Bone marrow (tissue), 2 donors: ENCODE measurements at regions not wholly inside any gene's neighbourhood (a gene's known extent, or its start where the extent isn't known, plus 50 kb on each side); places are given as distances from the start of the nearest gene placed in this dataset.

Experiments
- DNase-seq, 2 donors: peaks; one replicate each; lab custom pipeline; 2025; lab: John Stamatoyannopoulos, UW

DNA sequence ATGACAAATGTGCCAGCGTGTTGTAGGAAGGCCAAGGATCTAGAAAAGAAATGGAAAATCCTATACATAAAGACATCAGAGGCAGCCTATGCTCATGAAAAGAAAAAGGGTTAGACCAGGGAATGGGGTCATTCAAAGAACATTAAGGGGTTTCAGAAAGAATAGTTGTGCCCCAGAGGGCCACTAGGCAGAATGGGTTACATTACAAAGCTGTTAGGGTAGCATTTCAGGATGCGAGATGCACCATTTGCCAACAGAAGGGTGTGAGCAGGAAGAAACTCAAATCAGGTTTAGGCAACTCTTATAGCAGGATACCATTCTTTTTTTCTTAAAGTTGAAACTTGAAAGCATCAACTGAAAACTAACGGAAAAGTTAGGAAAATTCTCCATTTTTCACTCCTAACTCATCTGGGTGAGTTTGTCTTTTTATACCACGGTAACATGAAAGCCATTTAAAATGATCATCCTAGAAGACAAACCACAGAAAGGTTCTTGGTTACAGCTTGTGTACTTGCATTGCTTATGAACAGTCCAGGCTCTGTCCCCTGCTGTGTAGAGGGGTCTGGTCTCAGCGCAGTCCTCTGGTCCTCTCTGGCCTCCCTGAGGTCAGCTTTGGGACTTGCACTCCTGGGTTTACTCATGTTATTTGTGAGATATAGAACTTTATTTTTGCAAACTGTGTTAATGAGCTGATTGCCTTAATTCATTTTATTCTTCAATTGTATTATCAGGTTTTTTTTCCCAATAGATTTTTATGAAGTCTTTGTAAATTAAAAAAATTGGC, 209.1 kb downstream of the DACT1 start:
- DNase-seq, result no peak

DNA sequence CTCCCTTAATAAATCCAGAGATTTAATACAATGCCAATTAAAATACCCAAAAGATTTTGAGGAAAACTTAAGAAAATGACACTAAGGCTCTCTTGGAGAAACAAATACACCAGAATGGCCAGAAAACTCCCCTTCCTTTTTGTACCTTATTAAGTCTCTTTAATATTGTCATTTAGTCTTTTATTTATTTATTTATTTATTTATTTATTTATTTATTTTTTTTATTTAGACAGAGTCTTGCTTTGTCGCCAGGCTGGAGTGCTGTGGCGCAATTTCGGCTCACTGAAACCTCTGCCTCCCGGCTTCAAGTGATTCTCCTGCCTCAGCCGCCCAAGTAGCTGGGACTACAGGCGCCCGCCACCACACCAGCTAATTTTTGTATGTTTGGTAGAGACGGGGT, 210.6 kb downstream of the DACT1 start:
- no peak for DNase-seq

GRCh38 chr14:58849601-58850000, 211.8 kb downstream of the DACT1 start:
- DNase-seq, result no peak

- DNase-seq, result no peak
Observed at GRCh38 chr14:58850011-58850410, 212.2 kb downstream of the DACT1 start.

- no peak for DNase-seq
Observed at GRCh38 chr14:58861586-58861985, 223.8 kb downstream of the DACT1 start.

DNA sequence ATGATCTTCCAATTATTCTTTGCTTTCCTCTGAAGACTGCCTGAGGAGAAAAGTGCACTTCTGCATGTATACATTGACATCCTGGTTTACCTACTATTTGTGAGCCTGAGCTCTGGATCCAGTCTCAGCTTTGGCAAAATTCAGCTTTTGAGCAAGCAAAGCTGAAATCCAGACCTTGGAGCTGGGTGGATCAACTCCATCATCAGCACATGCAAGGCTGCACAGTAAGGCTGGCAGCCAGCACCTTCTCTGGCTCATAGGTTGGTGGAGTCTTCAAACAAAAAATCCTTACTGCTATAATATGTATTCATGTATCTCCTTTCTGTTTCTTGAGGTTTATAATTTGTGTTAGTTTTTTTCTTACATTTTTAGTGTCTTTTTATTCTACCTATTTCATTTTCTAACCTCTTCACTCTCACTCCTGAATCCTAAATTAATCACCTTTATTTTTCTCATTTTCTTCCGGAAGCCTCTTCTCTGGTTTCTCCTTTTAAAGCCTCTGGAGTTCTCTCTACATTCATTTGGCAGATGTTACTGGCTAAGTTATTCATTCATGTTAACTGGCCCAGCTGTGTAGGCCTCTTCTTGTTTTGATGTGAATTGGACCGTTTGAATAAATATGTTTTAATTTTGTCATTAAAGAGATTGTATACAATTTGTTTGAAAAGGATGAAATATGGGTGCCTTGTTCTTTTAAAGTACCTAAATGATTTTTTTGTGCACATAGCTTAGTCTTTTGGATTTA, 224.8 kb downstream of the DACT1 start:
- DNase-seq, result no peak

- no peak for DNase-seq
Observed at GRCh38 chr14:58863661-58864345, 226.0 kb downstream of the DACT1 start.

DNA sequence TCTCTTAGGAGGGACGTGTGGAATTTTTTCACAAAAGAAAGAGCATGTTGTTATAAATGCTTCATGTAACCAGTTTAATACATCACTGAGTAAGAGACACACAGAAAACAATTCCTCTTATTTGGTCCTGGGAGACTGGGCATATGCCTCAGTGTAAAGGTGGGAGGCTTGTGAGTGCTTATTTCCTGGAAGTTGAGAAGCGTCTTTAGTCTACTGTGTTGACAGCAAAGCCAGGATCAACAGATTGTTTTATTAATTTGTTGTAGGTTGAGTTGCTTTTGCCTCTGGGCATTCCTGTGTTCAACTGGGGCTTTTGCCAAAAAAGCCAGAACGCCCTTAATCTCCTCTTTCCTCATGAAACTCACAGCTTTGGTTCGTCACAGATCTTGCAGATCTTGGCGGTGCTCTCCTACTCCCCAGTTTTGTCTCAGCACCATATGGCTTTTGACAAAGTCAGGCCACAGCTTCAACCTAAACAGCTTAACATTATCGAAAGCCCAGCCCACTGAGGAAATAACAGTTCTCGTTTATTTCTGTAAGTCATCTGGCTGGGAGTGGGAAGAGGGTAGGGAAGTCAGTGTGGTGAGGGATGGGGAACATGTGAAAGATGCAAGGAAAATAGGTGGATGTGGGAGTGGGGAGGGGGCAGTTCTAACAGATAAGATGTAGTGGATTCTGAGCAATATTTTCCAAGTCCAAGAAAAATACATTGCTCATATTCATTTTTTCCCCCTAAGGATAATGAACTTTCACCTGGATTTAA, 227.2 kb downstream of the DACT1 start:
- no peak for DNase-seq

DNA sequence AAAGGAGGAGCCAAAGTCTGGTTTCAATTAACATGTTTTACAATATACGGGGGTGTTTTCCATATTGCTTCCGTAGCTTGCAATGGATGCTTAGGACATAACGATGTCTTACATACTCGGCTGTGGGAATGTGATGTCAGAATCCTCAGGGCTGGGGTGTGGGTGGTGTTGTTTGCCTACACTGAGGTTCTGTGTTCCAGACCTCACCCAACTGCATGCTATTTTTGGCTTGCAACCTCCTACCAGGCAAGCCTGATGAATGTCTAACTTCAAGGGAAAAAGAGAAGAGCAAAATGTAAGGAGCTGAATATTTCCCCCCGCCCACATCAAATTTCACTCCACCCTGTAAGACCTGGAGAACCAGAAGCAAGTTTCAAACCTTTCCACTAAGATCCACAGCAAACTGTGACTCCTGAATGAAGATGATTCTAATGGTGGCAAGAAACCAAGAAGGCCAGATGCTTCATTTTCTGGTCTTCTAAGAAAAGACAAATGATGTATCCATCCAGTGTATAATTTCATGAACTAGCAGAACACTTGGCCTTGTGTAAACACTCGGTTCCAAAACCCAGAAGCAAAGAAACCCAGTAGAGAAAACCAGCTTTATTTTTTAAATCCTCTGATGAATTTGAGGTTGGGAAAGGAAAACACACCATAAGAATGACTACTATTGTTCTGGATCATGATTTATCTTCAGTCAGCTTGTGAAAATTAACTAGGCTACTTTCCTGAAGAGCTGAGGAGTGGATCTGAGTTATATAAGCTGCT, 227.9 kb downstream of the DACT1 start:
- DNase-seq, result no peak

GRCh38 chr14:58866391-58866790, 228.6 kb downstream of the DACT1 start:
- DNase-seq, result no peak

DNA sequence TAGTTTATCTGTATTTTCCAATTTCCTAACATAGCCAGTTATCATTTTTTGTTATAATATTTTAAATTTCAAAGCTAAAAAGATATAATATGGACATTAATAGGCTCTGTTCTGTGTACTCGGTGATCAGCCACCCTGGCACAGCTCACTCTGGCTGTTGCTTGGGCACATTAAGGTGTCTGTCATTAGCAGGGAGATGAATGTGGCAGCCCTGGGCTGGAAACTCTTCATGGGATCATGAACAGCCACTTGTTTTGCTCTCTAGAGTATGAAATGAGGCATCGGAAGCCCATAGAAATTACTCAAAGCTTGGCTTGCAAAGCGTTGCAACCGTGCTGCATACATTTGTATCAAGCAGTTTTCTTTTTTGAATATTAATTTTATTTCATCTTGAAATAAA, 233.2 kb downstream of the DACT1 start:
- no peak for DNase-seq

- no peak for DNase-seq
Observed at GRCh38 chr14:58871573-58871972, 233.8 kb downstream of the DACT1 start.

DNA sequence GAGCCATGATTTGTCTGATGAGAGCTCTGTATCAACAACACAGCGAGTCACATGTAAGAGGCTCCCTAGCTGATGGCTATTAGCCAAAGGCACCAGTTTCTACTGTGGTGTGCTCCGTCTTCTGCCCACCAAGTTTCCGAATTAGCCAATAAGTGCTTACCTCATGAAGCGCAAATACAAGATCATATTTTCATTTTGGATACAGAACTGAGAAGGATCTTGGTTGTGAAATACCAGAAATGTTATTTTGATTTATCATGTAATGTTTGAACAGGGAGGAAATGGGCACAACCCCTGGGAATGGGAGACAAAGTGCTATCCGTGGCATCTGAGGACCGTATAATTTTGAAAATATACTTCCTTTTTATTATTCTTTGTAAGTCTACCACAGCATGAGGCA, 234.3 kb downstream of the DACT1 start:
- DNase-seq, result no peak

- no peak for DNase-seq
Observed at GRCh38 chr14:58873228-58873953, 235.6 kb downstream of the DACT1 start.

GRCh38 chr14:58875613-58876012, 237.9 kb downstream of the DACT1 start:
- no peak for DNase-seq

- no peak for DNase-seq
Observed at GRCh38 chr14:58876608-58877007, 238.8 kb downstream of the DACT1 start.

GRCh38 chr14:58878439-58879139, 240.8 kb downstream of the DACT1 start:
- no peak for DNase-seq

DNA sequence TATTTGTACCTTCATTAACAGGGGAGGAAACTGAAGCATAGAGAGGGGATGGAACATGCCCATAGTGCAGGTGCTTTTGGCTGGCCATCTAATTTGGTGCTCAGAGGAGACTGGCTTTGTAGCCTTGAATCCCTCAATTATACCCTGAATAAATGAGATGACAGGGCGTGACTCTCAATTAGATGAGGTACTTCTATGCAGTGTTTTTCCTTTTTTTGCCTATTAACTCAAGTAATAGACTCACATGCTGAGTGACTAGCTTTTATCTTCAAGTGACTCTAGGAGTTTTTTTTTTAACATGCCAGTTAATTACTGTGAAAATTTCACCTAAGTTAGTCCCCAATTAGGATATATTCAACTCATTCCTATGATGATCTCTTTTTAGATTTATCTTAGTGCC, 243.7 kb downstream of the DACT1 start:
- no peak for DNase-seq

- DNase-seq, result no peak
Observed at GRCh38 chr14:58882577-58883018, 244.8 kb downstream of the DACT1 start.

- DNase-seq, result no peak
Observed at GRCh38 chr14:58884442-58884841, 246.7 kb downstream of the DACT1 start.
